Activated T-helper 2 cell treated with anti-CD3 and anti-CD28 coated beads, Interferon-gamma antibody, Interleukin-2, Interleukin-4, amounts not matched to agents 10 μg/mL and 5 μg/mL and 100 μg/mL, durations not matched to agents 14 hours and 24 hours and 36 hours (primary cell): ENCODE measurements at regions not wholly inside any gene's neighbourhood (a gene's known extent, or its start where the extent isn't known, plus 50 kb on each side); places are given as distances from the start of the nearest gene placed in this dataset.

Experiments
- DNase-seq: peaks from one replicate; pipeline ENCODE4 v3.0.0; 2021; ENCODE audit warnings: low spot score
- H3K27ac Mint-ChIP-seq: one replicate; pipeline ENCODE4 v1.8.0; 2021; ENCODE audit warnings: mixed read lengths
- H3K27me3 Mint-ChIP-seq: one replicate; pipeline ENCODE4 v1.8.0; 2021; ENCODE audit warnings: low read depth, mixed read lengths
- H3K36me3 Mint-ChIP-seq: one replicate; pipeline ENCODE4 v1.8.0; 2021; ENCODE audit warnings: low read depth, mixed read lengths
- H3K4me1 Mint-ChIP-seq: one replicate; pipeline ENCODE4 v1.8.0; 2021; ENCODE audit warnings: low read depth, mixed read lengths
- H3K4me3 Mint-ChIP-seq: one replicate; pipeline ENCODE4 v1.8.0; 2021; ENCODE audit warnings: low read depth, mild to moderate bottlenecking, moderate library complexity, mixed read lengths
- H3K9me3 Mint-ChIP-seq: one replicate; pipeline ENCODE4 v1.8.0; 2021; ENCODE audit warnings: mixed read lengths
- intact Hi-C: fragments of 100-400 bp; cut with micrococcal nuclease; formaldehyde crosslinking; loops from one replicate; pipeline ENCODE4 v1.15.1; 2023

DNA sequence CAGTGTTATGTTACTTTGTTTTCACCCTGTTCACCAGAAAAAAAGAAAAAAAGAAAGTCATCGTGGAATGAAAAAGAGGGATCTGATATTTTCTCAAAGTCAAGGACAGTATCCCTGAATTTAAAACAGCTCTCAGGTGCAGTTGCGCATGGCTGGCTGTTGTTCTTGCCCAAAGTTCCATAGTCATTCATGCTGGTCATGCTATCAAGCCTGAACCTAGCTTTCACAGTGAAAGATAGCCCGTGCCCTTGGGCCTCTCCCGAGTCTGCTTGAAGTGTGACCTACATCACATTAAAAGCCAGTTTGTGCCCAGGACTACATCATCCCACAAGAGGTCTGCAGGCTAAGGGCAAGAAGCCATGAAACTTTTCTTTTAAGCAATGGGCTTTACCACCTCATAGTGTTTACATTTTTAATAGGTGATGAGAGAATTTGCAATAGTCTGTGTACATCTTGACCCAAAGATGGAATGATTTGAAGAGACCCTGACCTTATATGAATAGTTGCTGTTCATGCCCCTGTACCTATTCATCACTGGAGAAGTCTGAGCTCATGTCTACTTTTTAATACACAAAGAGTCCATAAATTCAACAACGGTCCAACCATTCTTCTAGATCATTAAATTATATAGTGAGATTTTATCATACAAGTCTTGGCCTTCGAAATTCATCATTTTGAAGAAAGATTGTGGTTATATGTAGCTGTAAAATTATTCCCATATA is 522.5 kb upstream of the MCTP2 start:
- Mint-ChIP-seq H3K27me3 (no peaks in the 10 kb centered on the region), H3K4me1 (no peaks in the 10 kb centered on the region), H3K4me3 (no peak overlapping the region), H3K27ac (no peak overlapping the region), H3K36me3 (no peaks in the 10 kb centered on the region), H3K9me3 (no peaks in the 10 kb centered on the region)
- intact Hi-C loops, result no loop called here
- no peak for DNase-seq

DNA sequence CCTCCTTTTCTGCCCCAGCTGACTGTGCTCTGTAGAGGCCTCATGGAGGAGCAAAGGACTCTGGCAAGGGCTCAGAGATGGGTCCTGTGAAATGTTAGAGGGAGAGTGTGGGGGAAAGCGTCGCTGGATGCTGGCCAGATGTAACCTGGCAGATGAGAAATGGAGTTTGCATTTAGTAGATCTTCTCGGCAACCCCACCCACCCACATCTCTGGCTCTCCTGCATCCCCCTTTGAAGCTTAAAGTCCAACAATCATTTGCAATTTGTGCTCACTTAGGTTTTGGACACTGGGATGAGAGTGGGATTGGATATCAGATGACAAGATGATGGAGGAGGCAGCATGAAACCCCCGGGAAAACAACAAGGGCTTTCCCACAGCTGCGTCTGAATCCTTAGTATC is 523.6 kb upstream of the MCTP2 start:
- no peaks in the 10 kb centered on the region for H3K27me3 Mint-ChIP-seq
- no peaks in the 10 kb centered on the region for H3K9me3 Mint-ChIP-seq
- H3K4me1 Mint-ChIP-seq, result no peaks in the 10 kb centered on the region
- DNase-seq, result no peak
- H3K27ac Mint-ChIP-seq, result no peak overlapping the region
- no peaks in the 10 kb centered on the region for H3K36me3 Mint-ChIP-seq
- H3K4me3 Mint-ChIP-seq, result no peak overlapping the region
- intact Hi-C loops, result no loop called here

DNA sequence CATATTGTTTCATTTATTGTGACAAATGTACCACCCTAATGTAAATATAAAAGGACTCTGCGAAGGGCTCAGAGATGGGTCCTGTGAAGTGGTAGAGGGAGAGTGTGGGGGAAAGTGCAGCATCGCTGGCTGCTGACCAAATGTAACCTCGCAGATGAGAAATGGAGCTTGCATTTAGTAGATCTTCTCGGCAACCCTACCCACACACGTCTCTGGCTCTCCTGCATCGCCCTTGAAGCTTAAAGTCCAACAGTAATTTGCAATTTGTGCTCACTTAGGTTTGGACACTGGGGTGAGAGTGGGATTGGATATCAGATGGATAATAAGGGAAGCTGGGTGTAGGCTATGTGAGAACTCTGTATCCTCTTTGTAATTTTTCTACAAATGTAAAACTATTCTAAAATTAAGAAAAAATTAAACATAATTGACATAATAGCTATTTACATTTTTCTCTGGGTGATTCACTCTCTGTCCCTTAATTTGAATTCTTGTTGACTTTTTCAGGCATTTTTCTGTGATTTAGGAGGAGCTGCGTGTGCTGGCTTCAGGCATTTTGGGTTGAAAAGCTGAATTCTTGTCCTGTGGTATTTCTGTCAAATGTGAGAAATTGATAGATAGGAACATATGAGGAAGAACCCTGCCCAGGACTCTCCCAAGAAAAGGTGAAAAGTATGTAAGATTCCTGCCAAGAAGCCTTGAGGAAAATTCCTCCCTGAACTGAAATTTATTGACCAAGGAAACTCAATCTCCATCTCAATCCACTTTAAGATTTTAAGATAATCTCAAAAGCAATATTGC is 524.7 kb upstream of the MCTP2 start:
- Mint-ChIP-seq H3K9me3 (no peaks in the 10 kb centered on the region), H3K4me3 (no peak overlapping the region), H3K4me1 (no peaks in the 10 kb centered on the region), H3K27ac (no peak overlapping the region), H3K36me3 (no peaks in the 10 kb centered on the region), H3K27me3 (no peaks in the 10 kb centered on the region)
- DNase-seq, result no peak
- intact Hi-C loops, result no loop called here

DNA sequence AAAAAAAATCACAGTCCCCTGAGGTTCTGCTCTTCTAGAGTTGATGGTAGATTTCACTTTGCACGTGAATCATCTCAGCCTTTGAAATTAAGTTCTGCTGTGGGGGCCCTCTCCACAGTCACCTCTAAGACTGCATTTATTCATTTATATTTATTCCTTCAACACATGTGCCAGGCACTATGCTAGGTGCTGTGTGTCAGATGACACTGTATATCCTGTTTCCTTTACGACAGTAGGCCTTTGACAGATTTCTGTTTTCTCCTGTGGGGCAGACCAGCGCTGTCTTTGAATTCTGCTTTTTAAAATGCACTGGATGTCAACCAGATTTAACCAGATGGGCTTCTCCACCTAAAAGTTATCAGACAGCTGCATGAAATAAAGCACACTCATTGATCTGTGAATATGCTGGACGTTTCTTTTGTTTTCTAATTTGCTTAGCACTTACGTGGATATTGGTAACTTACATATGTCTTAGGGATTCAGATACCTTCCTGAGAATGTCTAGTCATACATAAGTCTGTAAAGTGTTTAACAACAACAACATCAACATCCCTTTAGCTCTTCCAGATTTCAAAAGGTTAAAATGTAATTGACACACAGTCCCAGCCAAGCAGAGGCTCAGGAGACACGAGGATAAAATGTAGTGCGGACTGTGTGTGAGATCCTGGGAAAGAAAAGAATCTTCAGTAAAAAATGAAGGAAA is 525.5 kb upstream of the MCTP2 start:
- no peaks in the 10 kb centered on the region for H3K4me1 Mint-ChIP-seq
- H3K36me3 Mint-ChIP-seq, result no peaks in the 10 kb centered on the region
- H3K4me3 Mint-ChIP-seq, result no peak overlapping the region
- no peaks in the 10 kb centered on the region for H3K9me3 Mint-ChIP-seq
- no peak for DNase-seq
- H3K27ac Mint-ChIP-seq, result no peak overlapping the region
- H3K27me3 Mint-ChIP-seq, result no peaks in the 10 kb centered on the region
- intact Hi-C loops, result no loop called here

DNA sequence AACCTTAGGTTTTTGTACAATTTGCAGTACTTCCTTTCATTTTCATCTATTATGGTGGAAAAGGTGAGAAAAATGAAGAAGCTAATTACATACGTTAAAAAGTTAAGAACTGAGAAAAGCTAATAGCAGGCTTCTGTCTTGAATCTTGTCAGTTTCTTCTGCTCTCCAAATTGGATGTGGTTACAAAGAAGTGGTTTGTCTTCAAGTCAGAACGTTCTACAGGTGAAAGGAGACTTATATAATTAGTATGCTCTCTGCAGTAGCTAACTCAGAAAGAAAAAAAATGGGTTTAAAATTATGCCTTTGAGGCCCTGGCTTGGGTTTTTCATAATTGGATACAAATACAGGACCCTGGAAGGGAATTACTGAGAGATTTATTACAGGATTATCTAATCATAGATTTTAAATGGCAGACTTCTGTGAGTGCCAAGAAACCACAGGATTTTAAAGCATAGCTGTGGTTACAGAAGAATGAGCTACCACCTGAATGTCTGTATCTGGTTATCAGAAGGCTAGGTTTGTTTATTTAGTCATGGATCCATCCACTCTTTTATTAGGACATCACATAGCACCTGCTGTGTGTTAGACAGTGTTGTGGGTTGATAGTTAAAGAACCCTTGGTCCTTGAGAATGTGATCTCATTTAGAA is 528.1 kb upstream of the MCTP2 start:
- Mint-ChIP-seq H3K27me3 (no peaks in the 10 kb centered on the region), H3K4me1 (no peaks in the 10 kb centered on the region), H3K4me3 (no peak overlapping the region), H3K36me3 (no peaks in the 10 kb centered on the region), H3K9me3 (peaks cover 4% of the 10 kb centered on the region), H3K27ac (no peak overlapping the region)
- intact Hi-C loops, result no loop called here
- no peak for DNase-seq

DNA sequence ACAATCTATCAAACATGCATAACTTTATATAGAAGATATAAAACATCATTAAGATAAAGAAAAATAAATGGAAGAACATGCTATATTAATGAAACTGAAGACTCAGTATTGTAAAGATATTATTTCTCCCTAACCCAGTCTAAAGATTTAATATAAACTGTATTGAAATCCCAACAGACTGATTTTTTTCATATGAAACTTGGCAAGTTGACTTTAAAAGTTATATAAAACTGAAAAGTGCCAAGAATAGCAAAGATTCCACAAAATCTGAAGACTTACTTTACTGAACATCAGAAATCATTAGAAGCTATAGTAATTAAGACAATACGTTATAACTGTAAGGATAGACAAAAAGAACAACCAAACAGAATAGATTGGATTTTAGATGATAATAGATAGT is 531.3 kb upstream of the MCTP2 start:
- no peaks in the 10 kb centered on the region for H3K4me1 Mint-ChIP-seq
- DNase-seq, result no peak
- peaks cover 8% of the 10 kb centered on the region for H3K9me3 Mint-ChIP-seq
- no peak overlapping the region for H3K27ac Mint-ChIP-seq
- no peaks in the 10 kb centered on the region for H3K27me3 Mint-ChIP-seq
- no peaks in the 10 kb centered on the region for H3K36me3 Mint-ChIP-seq
- H3K4me3 Mint-ChIP-seq, result no peak overlapping the region
- intact Hi-C loops, result no loop called here

DNA sequence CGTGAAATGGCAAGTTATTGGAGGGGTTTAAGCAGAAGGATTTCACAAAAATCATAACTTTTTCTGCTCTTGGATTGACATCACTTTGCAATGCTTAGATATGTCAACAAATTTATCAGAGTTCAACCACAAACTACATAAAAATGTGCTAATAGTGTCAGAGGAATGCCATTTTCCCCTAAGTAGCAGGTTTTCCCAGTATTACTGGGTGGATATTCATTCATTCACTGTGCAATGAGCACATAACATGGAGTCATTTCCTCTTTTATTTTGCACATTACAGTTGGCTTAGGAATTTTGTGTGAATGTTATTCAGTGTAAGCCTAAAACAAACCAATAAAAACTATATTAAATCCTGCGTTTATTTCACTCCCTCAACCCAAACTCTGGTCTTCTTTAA is 537.3 kb upstream of the MCTP2 start:
- H3K4me1 Mint-ChIP-seq, result no peaks in the 10 kb centered on the region
- H3K27me3 Mint-ChIP-seq, result no peaks in the 10 kb centered on the region
- intact Hi-C loops, result no loop called here
- H3K36me3 Mint-ChIP-seq, result no peaks in the 10 kb centered on the region
- H3K27ac Mint-ChIP-seq, result no peak overlapping the region
- H3K9me3 Mint-ChIP-seq, result peaks cover 8% of the 10 kb centered on the region
- no peak overlapping the region for H3K4me3 Mint-ChIP-seq
- no peak for DNase-seq

DNA sequence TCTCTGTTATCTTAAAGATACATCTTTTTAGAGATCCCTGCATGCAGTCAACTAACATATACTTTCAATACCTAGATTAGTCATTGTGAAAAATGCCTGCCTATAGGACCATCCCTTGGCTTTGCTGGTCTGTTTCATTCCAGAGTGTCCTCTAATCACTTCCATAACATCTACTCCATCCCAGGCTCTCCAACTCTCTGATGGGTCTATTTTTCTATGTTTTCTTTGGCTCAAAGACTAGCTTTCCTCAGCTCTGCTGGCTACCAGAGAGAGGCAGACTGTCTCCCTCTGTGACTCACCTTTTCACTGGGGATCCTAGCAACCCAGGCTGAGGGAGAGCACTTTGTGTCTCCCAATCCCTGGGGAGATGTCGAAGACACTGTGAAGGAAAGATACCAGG is 547.7 kb upstream of the MCTP2 start:
- Mint-ChIP-seq H3K36me3 (no peaks in the 10 kb centered on the region), H3K4me1 (no peaks in the 10 kb centered on the region), H3K27me3 (no peaks in the 10 kb centered on the region), H3K4me3 (no peak overlapping the region), H3K27ac (no peak overlapping the region), H3K9me3 (peaks cover 27% of the 10 kb centered on the region)
- intact Hi-C loops, result no loop called here
- DNase-seq, result no peak

DNA sequence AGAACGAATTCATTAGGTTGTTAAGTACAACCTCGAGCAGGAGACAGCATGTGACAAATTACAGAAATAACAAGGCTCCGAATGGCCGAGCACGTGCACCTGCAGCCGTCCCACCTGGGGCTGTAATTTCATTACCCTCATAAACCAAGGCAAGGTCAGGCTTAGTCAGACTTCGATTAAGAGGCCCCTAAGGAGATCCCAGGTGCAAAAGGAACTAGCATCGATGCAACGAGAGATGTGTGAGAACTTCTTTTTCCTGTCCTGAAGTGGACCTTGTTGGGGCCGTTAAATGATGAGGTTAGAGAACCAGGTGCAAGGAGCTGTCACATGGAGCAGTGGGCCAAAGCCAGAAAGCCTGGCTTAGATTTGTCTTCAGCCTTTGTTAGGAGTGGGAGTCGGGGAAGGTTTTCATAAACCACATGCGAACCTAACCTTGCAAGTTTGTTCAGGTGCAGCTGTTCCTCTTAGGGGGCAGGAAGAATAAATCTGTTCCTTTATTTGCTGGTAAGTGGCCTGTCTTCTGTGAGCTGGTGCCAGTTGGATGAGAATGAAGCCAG is 559.9 kb upstream of the MCTP2 start:
- Mint-ChIP-seq H3K36me3 (no peaks in the 10 kb centered on the region), H3K27me3 (no peaks in the 10 kb centered on the region), H3K9me3 (no peaks in the 10 kb centered on the region), H3K4me3 (no peak overlapping the region), H3K4me1 (no peaks in the 10 kb centered on the region), H3K27ac (no peak overlapping the region)
- no peak for DNase-seq
- intact Hi-C loops, result no loop called here

DNA sequence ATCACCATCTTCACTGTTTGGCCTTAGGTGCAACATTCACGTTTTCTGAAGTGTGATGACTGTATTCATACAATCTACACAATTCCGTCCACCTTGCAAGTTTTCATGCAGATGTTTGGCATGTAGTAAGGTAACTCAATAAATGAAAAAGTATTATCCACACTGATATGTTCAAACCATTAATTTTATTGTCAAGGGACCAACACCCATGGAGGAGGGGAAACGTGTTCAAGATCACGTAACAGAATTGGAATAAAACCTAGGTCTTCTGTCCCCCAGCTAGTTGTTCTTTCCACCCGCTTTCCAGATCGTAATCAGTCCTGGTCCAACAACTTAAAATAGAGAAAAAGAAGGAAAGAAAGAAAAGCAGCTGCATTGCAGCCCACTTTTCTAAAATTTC is 560.4 kb upstream of the MCTP2 start:
- H3K4me1 Mint-ChIP-seq, result no peaks in the 10 kb centered on the region
- no peaks in the 10 kb centered on the region for H3K27me3 Mint-ChIP-seq
- intact Hi-C loops, result no loop called here
- H3K9me3 Mint-ChIP-seq, result no peaks in the 10 kb centered on the region
- DNase-seq, result no peak
- no peak overlapping the region for H3K27ac Mint-ChIP-seq
- H3K36me3 Mint-ChIP-seq, result no peaks in the 10 kb centered on the region
- H3K4me3 Mint-ChIP-seq, result no peak overlapping the region

DNA sequence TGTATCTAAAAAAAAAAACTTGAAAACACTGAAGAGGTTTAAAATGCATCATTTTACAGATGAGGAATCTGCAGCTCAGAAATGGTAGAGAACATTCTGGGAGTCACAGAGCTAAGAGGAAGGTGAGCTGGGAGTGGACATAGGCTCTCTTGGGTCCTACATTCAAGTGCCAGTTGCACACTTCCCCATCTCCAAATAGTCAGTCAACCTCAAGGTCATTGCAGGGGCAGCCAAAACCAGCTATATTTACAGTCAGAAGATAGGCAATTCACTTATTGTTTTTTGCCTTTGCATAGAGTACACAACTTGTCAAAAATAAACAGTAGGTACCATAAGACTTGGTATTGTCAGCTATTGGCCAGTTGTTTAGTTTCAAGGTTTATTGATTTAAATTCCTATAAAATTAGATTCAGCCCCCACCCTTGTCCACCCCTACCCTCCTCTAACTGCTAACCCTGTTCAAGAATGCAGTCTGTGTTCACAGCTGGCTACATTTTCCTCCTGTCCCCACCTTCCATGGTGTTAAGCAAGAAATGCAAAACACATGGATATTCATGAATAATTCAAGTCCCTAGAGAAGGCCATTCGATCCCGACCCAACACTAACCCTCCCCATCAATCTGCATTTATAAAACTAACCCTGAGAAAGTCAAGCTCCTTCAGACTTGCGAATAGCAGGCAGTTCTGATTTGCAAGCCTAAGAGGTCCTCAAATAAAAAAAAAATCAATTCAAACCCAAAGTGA is 567.0 kb upstream of the MCTP2 start:
- H3K9me3 Mint-ChIP-seq, result no peaks in the 10 kb centered on the region
- no peaks in the 10 kb centered on the region for H3K36me3 Mint-ChIP-seq
- no peak overlapping the region for H3K4me3 Mint-ChIP-seq
- no peaks in the 10 kb centered on the region for H3K27me3 Mint-ChIP-seq
- intact Hi-C loops, result no loop called here
- no peaks in the 10 kb centered on the region for H3K4me1 Mint-ChIP-seq
- H3K27ac Mint-ChIP-seq, result no peak overlapping the region
- DNase-seq, result no peak

DNA sequence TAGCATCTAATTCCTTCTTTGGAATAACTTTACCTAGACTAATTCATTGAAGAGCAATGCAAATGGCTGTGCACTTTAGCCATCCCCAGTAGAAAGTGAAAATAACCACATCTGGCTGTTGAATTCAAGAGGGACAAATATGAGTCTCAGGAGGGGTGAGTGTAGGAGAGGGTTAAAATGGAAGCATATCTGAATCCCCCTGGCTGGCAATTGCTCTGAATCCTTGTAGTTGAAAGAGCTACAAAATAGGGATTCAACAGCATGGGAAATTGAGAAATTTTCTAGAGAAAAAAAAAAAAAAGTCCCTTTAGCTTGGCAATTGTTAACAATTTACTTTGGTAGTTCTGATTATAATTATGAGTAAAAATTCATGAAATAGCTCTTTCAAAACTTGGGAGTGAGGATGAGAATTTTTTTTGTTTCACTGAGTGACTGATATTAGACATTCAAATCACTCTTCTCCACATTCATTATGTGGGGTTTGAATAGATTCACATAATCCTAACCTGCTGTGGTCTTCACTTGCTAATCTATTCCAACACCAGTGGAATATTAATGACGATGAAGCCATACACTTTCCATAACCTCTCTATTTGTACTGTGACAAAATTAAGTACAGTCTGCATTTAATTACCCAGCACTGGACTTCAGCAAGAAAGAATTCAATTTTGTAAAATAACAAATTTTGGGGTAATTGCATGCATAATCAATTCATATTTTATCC is 569.0 kb upstream of the MCTP2 start:
- Mint-ChIP-seq H3K36me3 (no peaks in the 10 kb centered on the region), H3K4me3 (no peak overlapping the region), H3K9me3 (no peaks in the 10 kb centered on the region), H3K4me1 (no peaks in the 10 kb centered on the region), H3K27me3 (no peaks in the 10 kb centered on the region), H3K27ac (no peak overlapping the region)
- intact Hi-C loops, result no loop called here
- no peak for DNase-seq
